Astrocyte (in vitro differentiated cells and primary cell): ENCODE measurements at regions not wholly inside any gene's neighbourhood (a gene's known extent, or its start where the extent isn't known, plus 50 kb on each side); places are given as distances from the start of the nearest gene placed in this dataset.

ENCODE experiments used
- CTCF ChIP-seq: IDR thresholded peaks from 2 replicates; pipeline ENCODE4 v1.5.1; 2011; ENCODE audit warnings: low read depth, mild to moderate bottlenecking, inconsistent platforms, low read length, moderate library complexity; ENCODE audit not compliant: insufficient read depth
- EZH2 ChIP-seq: IDR thresholded peaks from 2 replicates; pipeline ENCODE4 v1.6.1; 2012; ENCODE audit warnings: mild to moderate bottlenecking, low read length, inconsistent platforms; ENCODE audit not compliant: insufficient read depth

- TF ChIP-seq CTCF (no peak), EZH2 (no peak)
Measured at GRCh38 chr2:8592736-8593135, 89.1 kb upstream of the ID2 start.
